ENCODE measurements at regions not wholly inside any gene's neighbourhood (a gene's known extent, or its start where the extent isn't known, plus 50 kb on each side); places are given as distances from the start of the nearest gene placed in this dataset.

DNA sequence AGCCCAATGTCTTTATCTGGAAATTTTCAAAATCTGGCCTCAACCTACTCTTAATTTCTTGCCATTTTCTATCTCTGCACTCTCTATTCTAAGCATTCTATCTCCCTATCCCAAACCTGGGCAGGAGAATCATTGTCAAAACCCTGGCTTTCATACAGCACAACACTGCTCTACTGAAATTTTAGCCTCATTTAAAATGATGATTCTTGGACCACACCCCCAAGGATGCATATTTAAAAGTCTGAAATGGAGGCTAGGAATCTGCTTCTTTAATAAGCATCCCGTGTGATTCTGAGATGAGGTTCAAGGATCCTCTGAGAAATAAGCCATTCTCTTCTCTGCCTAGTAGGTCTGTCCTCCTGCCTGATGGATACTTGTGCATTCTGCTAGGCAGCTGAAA is 50.8 kb upstream of the EGR2 start:
- no peak for DNase-seq

DNA sequence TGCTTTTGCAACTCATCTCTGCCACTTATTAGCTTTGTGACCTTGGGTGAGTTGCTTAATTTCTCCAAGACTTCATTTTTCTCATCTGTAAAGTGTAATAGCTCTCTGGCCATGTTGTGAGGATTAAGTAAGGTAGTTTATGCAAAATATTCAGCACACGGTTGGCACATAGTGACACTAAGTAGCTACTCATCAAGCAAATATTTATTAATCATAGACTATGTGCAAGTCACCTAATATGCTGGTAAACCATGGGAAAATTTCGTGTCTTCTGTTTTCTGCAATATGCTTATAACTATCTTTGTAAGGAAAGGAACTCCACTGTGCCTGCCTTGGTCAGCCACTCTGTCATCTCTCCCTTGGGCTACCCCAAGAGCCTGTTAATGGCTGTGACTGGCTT is 50.3 kb upstream of the EGR2 start:
- DNase-seq, result no peak

All from CD4-positive, alpha-beta T cell treated with Interleukin-21 for 1 hour (primary cell).